Cardiac muscle cell (in vitro differentiated cells and primary cell): ENCODE measurements at regions not wholly inside any gene's neighbourhood (a gene's known extent, or its start where the extent isn't known, plus 50 kb on each side); places are given as distances from the start of the nearest gene placed in this dataset.
A peak's percentile ranks its signal among the peaks of the same experiment; 100 is the strongest.

Source experiments
- DNase-seq, 2 donors: peaks; one replicate each; pipeline versions ENCODE4 v3.0.0 to v3.0.0-alpha.2; 2010 to 2017; ENCODE audit warnings: low read depth in 1 of 2, low spot score in 1 of 2
- H3K27ac ChIP-seq: fragments of 200-600 bp; sonication (generic); 2 replicates; pipeline ENCODE4 v1.5.1; 2016
- H3K27me3 ChIP-seq: fragments of 200-600 bp; sonication (generic); 2 replicates; pipeline ENCODE4 v1.6.0; 2016; ENCODE audit warnings: control low read depth
- H3K36me3 ChIP-seq: fragments of 200-600 bp; sonication (generic); 2 replicates; pipeline ENCODE4 v1.5.1; 2016; ENCODE audit warnings: control low read depth
- H3K4me1 ChIP-seq: fragments of 200-600 bp; sonication (generic); 2 replicates; pipeline ENCODE4 v1.8.1; 2017; ENCODE audit warnings: low read depth, mild to moderate bottlenecking, mixed run types
- H3K4me3 ChIP-seq: fragments of 200-600 bp; sonication (generic); 2 replicates; pipeline ENCODE4 v1.5.1; 2016; ENCODE audit warnings: mild to moderate bottlenecking
- H3K9me3 ChIP-seq: fragments of 200-600 bp; sonication (generic); 2 replicates; pipeline ENCODE4 v1.5.1; 2017; ENCODE audit warnings: low read depth, mild to moderate bottlenecking, control low read depth
- TF ChIP-seq, protein P1 (sequence below): IDR thresholded peaks from 2 replicates; pipeline ENCODE4 v1.5.1; 2012; ENCODE audit warnings: low read depth, mild to moderate bottlenecking, low read length

DNA sequence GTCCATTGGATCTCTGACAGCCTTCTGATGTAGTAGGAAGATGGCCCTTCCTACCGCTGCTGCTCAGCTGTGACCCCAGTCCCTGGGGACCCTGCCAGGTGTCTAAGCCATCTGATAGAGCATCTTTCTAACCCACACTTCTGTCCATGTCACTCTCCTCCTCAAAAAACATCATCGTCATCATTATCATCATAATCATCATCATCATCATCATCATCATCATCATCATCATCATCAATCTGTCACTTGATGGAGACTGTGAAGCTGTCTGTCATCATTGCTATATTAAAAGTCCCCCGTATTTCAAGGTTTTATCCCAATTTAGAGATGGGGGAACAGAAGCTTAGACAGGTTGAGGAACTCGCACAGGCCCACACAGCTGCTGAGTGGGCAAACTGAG is 75.1 kb upstream of the SLC6A11 start:
- H3K4me3 ChIP-seq: no peak overlapping the region
- H3K4me1 ChIP-seq: no peaks in the 10 kb centered on the region
- no peaks in the 10 kb centered on the region for H3K9me3 ChIP-seq
- H3K36me3 ChIP-seq: no peaks in the 10 kb centered on the region
- H3K27me3 ChIP-seq: peaks cover 24% of the 10 kb centered on the region
- no peak for DNase-seq
- TF ChIP-seq, protein P1, sequence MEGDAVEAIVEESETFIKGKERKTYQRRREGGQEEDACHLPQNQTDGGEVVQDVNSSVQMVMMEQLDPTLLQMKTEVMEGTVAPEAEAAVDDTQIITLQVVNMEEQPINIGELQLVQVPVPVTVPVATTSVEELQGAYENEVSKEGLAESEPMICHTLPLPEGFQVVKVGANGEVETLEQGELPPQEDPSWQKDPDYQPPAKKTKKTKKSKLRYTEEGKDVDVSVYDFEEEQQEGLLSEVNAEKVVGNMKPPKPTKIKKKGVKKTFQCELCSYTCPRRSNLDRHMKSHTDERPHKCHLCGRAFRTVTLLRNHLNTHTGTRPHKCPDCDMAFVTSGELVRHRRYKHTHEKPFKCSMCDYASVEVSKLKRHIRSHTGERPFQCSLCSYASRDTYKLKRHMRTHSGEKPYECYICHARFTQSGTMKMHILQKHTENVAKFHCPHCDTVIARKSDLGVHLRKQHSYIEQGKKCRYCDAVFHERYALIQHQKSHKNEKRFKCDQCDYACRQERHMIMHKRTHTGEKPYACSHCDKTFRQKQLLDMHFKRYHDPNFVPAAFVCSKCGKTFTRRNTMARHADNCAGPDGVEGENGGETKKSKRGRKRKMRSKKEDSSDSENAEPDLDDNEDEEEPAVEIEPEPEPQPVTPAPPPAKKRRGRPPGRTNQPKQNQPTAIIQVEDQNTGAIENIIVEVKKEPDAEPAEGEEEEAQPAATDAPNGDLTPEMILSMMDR: no peak
- no peak overlapping the region for H3K27ac ChIP-seq

- Histone ChIP-seq H3K4me3 (no peak overlapping the region), H3K27me3 (peaks cover 29% of the 10 kb centered on the region), H3K27ac (no peak overlapping the region), H3K36me3 (no peaks in the 10 kb centered on the region), H3K9me3 (no peaks in the 10 kb centered on the region), H3K4me1 (no peaks in the 10 kb centered on the region)
- TF ChIP-seq, protein P1: no peak
- no peak for DNase-seq
Observed at GRCh38 chr3:10741891-10742671, 73.9 kb upstream of the SLC6A11 start.

- no peaks in the 10 kb centered on the region for H3K9me3 ChIP-seq
- no peaks in the 10 kb centered on the region for H3K36me3 ChIP-seq
- no peaks in the 10 kb centered on the region for H3K4me1 ChIP-seq
- H3K27ac ChIP-seq: no peak overlapping the region
- TF ChIP-seq, protein P1: no peak
- DNase-seq: no peak
- H3K27me3 ChIP-seq: peaks cover 19% of the 10 kb centered on the region
- H3K4me3 ChIP-seq: no peak overlapping the region
Observed at GRCh38 chr3:10743366-10744097, 72.5 kb upstream of the SLC6A11 start.

DNA sequence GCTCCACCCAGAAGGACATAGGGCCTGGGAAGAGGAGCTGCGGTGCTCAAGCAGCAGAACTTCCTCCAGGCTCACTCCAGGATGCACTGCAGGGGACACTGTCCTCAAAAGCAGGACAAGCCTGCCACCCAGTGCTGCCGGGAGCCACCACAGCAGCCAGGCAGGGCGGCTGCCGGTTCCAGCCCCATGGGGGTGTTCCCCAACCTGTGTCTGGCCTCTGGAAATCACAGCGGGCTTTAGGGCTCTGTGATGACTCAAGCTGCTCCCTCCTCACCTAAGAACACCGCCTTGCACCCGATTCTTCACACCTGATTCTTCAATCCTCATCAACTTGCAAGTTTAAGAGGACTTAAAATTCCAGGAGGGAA is 71.9 kb upstream of the SLC6A11 start:
- Histone ChIP-seq H3K27ac (no peak overlapping the region), H3K9me3 (no peaks in the 10 kb centered on the region), H3K27me3 (peaks cover 20% of the 10 kb centered on the region), H3K4me3 (no peak overlapping the region), H3K36me3 (no peaks in the 10 kb centered on the region), H3K4me1 (no peaks in the 10 kb centered on the region)
- DNase-seq: peak in 1 of 2 donors; percentile 6
- TF ChIP-seq, protein P1: no peak

DNA sequence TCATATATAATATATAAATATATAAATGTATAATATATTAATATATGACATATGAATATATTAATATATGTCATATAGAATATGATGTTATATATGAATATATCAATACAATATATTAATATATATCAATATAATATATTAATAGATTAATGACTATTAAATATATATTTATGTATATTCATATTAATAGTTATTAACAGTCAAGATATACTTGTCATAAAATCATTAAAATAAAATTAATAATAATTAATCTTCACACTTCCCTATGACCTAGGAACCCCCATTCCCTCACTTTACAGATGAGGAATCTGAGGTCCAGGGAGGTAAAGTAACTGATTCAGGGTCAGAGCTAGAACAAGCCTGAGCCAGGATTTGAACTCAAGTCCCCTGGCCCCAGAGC is 70.6 kb upstream of the SLC6A11 start:
- Histone ChIP-seq H3K36me3 (no peaks in the 10 kb centered on the region), H3K4me1 (no peaks in the 10 kb centered on the region), H3K27me3 (peaks cover 26% of the 10 kb centered on the region), H3K9me3 (no peaks in the 10 kb centered on the region), H3K4me3 (no peak overlapping the region), H3K27ac (no peak overlapping the region)
- no peak for DNase-seq
- TF ChIP-seq, protein P1: no peak
